ENCODE measurements at regions not wholly inside any gene's neighbourhood (a gene's known extent, or its start where the extent isn't known, plus 50 kb on each side); places are given as distances from the start of the nearest gene placed in this dataset.
A peak's percentile ranks its signal among the peaks of the same experiment; 100 is the strongest.

GRCh38 chr11:128328955-128329551, 258.3 kb downstream of the ETS1 start:
- no peak for DNase-seq (ENCODE audit: low read depth)

DNA sequence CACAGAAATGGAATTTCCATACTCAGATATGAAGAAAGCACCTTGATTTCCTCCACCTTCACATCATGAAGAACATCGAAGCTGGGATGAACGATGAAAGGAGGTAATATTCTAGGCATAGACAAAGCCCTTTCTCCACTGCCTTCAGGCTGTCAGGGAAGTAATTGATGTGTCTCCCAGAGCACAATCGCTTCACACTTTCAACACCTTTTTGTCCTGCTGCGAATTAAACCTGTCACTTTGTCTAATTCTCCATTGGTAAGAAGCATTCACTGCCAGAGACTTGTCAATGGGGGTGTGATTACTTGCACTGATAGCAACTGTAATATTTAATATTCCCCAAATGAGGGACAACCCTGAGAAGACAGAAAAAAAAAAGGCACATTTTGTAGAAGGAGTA, 260.1 kb downstream of the ETS1 start:
- DNase-seq (ENCODE audit: low read depth), result no peak

GRCh38 chr11:128326791-128327190, 260.6 kb downstream of the ETS1 start:
- no peak for DNase-seq (ENCODE audit: low read depth)

DNA sequence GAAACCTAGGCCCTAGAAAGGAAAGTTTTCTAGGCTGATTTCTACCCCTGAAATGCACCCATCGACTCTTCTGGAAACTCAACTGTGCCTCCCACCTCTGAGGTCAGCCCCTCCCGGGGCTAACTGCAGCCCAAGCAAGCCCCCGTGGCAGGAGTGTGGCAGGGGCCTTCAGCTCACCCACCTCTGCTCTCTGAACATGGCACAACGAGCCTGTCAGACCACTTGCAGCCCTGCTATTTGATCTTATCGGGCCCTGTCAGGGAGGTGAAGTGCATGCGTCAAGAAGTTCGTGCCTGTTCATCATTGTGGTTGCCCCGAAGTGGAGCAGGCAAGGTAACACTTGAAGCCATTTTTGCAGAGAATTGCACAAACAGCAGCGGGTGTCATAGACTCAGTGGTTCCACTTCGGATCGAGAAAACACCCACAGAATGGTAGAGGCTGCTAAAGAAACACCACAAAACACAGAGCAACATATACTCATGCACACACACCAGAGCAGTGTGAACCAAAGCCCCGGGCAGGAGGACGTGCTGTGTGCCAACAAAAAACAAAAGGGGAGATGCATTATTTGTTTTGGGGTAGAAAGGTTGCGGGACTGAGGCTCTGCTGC, 262.7 kb downstream of the ETS1 start:
- DNase-seq (ENCODE audit: low read depth), result no peak

DNA sequence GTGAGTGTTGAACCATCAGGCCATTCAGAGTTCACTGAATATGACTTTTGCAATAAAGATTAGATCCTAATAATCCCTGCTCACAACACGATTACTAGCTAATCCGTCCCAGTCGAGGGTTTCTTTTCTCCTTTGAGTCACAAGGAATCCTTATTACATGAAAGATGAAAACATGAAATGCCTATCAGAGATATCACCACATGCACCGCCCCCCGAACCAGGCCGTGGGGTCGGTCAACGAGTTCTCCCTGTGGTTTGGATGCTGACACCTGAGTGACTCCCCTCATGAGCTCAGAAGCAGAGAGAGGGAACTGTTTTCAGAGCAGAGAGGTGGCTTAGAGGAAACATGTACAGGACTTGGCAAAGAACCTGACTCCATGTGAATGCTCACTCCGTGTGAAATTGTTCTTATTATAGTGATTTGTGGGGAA, 263.3 kb downstream of the ETS1 start:
- no peak for DNase-seq (ENCODE audit: low read depth)

- DNase-seq (ENCODE audit: low read depth), result peak; percentile 26
Observed at GRCh38 chr11:128323381-128323780, 264.0 kb downstream of the ETS1 start.

- no peak for DNase-seq (ENCODE audit: low read depth)
Observed at GRCh38 chr11:128318856-128319474, 268.4 kb downstream of the ETS1 start.

DNA sequence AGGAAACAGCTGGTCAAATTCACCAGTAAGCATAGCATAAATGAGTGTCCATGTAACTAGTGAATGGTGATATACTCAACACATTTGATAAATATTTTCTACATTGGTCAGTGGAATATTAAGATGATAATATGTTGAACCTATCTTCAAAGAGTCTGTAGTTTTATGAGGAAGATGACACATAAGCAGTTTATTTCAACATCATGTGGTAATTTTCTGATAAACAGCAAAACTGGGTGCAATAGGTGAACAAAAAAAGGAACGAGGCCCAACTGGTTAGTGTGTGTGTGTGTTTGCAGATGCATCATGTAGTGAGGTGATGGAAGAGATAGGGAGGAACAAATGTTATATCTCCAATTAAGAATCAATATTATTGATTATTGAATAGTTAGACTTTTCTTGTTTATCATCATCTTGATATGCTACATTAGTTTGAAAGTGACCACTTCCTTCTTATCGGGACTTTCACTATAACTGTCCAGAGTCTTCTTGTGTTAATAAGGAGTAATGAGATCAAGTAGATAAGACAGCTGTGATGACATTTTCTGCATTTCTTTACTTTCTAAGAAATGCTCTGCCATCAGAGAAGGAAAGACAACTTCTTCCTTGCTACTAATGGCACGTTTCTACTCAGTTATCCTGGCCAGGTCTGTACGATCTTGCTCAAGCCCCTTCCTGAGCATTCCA, 270.7 kb downstream of the ETS1 start:
- DNase-seq (ENCODE audit: low read depth), result no peak

DNA sequence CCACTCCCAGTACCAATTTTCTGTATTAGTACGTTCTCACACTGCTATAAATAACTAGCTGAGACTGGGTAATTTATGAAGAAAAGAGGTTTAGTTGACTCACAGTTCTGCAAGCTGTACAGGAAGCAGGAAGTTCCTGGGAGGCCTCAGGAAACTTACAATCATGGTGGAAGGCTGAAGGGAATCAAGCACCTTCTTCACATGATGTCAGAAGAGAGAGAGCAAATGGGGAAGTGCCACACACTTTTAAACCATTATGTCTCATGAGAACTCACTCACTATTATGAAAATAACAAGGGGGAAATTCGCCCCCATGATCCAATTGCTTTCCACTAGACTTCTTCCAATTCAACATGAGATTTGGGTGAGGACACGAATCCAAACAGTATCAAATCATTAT, 271.4 kb downstream of the ETS1 start:
- no peak for DNase-seq (ENCODE audit: low read depth)

GRCh38 chr11:128313931-128314330, 273.4 kb downstream of the ETS1 start:
- DNase-seq (ENCODE audit: low read depth), result no peak

DNA sequence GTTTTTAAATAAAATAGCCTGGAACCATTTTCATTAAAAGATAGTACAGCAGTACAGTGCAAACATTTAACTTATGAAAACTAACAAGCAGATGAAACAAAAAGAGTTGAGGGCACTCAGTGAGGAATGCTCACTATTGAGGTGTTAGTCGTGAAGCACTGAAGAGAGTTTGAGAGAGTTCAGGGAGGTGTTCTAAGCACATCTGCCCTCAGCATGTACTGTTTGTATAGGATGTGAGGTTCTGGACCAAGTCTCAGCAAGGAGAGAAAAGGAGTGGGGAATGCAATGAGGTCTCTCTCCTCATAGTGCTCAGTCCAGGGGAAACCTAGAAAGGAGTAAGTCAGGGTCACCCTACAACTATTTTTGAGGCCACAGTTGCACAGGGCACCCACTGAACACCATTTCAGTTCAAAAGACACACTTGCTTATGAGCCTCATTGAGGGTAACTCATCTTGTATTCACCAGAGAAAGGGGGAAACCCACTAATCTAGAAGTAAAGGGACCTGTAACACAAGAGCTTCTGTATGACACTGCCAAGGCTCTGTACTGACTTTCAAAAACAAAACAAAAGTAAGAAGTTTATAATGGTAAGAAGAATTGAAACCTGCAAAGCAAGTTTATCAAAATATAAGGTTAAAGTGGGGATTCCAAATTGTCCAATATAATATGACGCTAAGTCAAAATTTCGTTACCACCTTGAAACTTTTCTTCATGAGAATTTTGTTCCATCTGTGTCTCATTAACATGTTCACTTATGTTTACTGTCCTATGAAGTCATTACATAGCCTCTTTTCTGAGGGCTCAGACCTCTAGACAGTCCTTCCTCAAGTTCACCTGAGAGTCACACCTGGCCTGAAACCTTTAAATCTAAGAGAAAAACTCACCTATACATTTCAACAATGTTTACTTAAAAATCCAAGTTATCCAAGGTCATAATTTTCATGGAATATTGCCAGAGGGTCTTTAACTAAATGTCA, 275.3 kb downstream of the ETS1 start:
- no peak for DNase-seq (ENCODE audit: low read depth)

DNA sequence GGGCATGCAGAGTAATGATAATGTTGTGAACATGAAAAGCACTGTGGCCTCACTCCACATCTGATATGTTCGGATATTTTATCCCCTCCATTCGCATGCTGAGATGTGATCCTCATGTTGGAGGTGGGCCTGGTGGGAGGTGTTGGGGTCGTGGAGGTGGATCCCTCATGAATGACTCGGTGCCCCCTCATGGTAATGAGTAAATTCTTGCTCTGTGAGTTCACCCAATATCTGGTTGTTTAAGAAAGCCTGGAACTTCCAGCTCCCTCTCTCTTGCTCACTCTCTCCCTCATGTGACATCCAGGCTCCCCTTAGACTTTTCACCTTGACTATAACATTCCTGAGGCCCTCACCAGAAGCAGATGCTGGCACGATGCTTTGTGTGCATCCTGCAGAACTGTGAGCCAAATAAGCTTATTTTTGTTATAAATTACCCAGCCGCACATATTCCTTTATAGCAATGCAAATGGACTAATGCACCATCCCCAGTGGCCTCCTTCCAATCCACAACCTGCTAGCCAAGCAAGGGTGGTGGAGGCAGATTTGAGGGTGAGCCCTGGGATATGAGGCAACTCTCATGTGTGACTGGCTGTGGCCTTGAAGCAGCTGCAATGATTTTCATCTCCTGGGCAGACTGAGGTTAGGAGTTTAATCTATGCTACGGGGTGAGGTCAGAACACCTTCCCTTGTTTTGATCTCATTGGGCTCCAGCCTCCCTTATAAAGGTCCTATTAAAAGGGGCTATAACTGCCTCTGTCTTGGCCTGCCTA, 276.5 kb downstream of the ETS1 start:
- DNase-seq (ENCODE audit: low read depth), result no peak

GRCh38 chr11:128310005-128310404, 277.4 kb downstream of the ETS1 start:
- DNase-seq (ENCODE audit: low read depth), result no peak

- DNase-seq (ENCODE audit: low read depth), result no peak
Observed at GRCh38 chr11:128308794-128309193, 278.6 kb downstream of the ETS1 start.

DNA sequence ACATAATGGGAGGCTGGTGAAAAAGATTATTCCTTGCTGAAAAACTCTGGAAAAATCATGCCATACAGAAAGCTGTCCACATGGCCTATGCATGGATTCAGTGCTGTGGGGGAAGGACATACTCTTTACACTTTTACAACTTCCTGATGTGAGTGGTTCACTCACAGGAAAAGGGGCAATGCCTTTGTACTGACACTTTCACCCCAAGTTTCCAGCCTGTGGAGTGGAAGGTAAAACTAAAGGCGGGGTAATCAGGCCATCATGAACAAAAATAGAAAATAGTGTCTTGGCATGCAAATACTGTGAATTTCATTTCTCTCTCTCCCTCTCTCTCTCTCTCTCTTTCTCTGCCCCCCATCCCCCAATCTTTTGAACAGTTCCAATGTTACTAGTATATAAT, 281.8 kb downstream of the ETS1 start:
- DNase-seq (ENCODE audit: low read depth), result no peak

- DNase-seq (ENCODE audit: low read depth), result no peak
Observed at GRCh38 chr11:128304666-128305485, 282.5 kb downstream of the ETS1 start.

- DNase-seq (ENCODE audit: low read depth), result no peak
Observed at GRCh38 chr11:128304116-128304515, 283.2 kb downstream of the ETS1 start.

DNA sequence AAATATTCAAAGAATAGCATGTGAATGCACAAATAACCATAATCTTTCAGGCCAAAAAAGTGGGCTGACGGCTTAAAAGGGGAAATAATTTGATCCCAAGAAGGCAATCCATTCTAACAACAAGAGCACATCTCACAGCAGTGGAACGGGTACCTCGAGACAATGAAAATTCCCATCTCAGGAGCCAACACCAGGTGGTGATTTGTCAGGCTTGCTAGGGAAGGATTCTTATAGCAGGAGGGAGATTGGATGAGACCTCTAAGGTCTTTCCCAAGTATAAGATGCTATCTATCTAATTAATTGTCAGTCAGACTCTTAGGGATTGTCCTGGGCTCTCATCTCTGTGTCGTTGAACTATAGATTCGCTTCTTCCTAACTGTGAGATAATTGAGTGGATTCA, 284.0 kb downstream of the ETS1 start:
- no peak for DNase-seq (ENCODE audit: low read depth)

DNA sequence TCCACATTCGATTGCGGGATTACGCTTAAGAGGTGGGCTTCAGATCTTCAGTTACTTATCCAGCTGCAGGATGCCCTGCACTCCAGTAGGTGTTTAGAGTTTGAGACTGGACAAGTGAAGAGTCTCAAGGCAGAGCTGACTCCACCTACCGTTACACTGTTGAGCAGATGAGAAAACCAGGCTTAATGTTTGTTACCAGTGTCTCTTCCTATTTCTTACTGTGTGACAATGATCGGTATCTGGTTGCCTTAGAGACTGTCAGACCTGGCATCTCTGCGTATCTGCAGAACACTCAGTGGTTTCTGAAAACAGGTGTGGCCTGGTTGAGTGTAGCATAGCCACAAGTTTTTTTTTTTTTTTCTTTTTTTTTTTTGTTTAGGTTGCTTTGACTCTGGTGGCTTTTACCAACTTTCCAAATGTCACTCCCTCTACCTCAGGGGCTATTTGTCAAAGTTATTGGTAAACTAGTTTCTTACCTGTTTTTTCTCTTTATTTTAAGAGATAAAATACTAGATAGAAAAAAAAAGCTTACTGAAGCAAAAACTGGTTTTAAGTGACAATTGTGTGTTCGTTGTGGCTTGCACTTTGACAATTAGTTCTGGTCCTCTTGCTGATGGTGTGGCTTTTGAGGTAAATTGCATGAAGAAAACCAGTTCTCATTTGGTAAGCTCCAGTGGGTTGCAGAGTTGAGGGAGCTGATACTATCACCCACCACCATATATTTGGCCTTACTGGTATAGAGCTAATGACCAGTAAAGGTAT, 284.8 kb downstream of the ETS1 start:
- DNase-seq (ENCODE audit: low read depth), result no peak

GRCh38 chr11:128301756-128302155, 285.6 kb downstream of the ETS1 start:
- no peak for DNase-seq (ENCODE audit: low read depth)
